NCI-H524 (cell line): ENCODE measurements at regions not wholly inside any gene's neighbourhood (a gene's known extent, or its start where the extent isn't known, plus 50 kb on each side); places are given as distances from the start of the nearest gene placed in this dataset.
A peak's percentile ranks its signal among the peaks of the same experiment; 100 is the strongest.

ENCODE experiments used
- DNase-seq, 2 experiments: peaks; one replicate each; lab custom pipeline; 2025; lab: John Stamatoyannopoulos, UW

DNA sequence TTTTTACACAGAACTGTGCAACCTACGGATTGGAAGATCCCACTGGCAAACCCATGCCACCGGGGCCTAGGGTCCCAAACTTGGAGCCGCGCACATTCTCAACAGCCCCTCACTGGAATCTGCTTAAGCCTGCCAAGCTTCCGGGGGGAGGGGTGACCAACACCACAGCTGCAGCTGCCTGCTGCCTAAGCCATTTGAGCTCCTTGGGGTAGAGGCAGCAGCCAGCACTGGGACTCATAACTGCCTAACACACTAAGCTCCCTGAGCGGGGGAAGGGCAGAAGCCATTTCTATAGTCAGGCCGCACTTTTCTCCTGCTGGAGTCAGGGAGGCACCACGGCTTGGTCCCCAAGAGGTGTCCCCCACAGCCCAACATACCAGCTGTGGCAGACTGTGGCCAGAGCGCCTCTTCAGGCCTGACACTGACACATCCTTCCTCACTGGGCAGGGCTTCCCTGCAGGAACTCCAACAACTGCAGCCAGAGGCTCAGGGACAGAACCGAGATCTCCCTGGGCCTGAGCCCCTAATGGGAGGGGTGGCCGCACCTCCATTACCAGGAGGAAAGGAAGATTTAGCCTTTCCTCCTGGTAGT is 270.3 kb upstream of the ECI2 start:
- peak; percentile 46 to 79 for DNase-seq

DNA sequence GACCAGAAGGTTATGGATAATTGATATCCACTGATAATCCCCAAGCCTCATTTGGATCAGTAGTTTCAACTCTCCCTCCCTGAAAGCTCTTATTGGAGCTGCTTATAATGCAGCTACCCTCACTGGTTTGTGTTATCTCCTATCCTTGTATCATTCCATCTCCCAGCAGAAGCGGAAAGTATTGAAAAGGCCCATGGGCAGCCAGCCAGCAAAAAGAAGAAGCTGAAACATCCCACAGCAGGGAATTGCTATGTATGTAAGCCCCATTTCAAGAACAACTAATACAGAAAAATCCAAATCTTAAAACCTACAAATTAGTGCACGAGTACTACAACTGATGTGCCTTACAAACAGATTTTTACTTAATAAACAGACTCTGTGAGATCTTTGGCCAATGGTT is 269.0 kb upstream of the ECI2 start:
- no peak for DNase-seq

DNA sequence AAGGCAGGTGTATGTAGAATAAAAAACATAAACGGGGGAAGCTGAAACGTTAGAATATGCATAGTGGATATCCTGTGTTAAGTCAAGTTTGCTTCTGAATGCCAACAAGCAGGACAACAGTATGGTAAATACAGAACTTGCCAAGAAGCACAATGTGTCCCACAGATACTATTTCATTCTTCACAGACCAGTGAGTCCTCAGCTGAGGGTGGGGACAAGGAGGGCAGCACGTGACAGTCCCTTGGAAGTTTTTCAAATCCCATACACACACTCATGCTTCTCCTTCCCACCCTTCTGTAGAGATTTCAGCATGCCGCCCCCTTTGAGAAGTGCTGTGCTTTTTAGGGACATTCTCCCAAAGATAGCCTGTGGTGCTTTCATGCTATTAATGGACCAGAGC is 268.5 kb upstream of the ECI2 start:
- no peak for DNase-seq

DNA sequence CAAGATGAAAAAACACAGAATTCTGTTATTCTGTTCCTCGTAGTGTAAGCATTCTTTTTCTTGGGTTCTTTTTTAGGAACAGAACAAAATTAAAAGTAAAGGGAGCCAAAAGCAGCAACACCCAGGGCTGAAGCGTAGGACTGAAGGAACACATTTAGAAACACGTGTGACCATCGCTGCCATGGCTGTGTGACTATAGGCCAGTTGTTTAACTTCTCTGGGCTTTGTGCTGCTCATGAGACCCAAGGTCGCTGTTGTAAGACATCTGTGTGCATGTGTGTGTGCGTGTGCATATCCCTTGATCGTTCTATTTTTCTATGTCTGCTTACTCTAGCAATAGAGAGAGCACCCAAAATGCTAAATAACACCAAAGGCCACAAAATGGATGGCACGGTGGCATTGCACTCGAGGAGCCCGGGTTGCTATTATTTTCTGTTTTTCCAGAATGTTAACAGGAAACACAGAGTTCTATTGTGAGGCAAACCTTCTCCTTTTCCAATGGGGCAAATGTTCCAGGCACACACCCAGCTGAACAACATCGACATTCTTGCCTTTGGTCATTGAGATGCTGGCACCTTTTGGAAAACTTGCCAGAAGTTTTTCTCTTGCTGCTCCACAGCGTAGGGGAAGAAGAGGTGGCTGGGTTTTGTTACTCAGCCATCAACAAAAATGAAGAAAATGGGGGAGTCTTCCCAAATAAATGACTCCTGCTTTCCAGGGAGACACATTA is 267.8 kb upstream of the ECI2 start:
- DNase-seq, result no peak

DNA sequence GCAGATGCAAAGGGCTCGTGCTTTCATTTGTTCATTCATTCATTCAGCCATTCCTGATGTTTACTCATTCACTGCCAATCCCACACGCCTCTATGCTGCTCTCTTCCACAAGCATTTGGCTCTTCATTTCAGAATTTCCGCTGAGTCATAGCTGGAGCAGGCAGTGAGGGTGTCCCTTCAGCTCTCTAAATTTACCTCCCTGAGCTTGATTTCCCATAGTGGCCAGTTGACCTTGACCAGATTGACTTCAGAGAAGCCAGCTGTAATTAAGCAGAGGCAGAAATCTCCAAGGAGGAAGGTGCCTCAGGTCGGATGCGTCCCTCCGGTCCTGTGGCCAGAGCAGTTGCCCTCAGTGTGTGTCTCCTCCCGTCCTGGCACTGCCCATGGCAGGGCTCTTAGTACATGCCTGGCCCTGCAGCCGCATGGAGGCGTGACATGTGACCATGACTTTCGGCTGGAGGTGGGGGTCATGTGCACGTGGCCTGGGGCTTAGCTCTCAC is 267.2 kb upstream of the ECI2 start:
- no peak for DNase-seq

DNA sequence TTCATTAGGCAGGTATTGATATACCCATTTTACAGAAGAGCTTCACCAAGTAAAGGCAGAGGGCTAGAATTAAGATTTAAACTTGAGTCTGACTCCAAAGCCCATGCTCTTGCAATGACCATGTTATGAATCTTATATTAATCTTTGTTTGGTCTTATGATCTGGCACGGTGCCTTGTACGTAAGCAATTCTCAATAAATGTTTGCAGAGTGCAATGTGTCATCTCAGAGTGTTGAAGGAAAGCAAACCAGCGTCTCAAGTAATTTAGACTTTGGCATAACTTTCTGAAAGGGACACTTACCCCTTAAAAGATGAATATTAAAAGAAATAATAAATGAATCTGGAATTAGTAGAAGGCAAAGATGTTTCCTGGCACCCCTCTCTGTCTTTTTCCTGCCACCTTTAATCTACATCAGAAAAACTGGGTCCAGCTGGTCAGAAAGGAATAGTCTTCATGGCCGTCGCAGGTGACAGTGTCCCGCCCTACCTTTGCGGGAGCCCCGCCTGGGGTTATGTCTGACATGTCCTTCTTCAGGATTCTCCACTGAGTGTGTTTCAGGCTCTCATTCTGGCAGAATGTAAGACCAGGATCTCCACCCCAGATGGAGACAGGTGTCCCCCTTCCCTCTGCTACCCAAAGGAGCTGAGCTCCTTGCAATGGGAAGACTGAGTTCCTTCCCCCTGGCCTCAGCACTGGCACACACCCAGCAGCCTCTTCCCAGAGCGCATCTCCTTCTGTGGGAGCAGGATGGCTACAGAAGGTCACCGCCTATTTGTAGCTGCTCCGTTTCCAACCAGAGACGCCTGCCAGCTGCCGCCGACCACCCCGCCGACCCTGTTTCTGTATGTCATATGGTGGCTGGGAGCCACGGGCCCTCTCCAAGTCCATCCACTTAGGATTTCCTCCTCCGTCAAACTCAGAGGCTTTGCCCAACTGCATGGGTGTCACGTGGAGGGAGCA is 266.3 kb upstream of the ECI2 start:
- DNase-seq, result no peak

DNA sequence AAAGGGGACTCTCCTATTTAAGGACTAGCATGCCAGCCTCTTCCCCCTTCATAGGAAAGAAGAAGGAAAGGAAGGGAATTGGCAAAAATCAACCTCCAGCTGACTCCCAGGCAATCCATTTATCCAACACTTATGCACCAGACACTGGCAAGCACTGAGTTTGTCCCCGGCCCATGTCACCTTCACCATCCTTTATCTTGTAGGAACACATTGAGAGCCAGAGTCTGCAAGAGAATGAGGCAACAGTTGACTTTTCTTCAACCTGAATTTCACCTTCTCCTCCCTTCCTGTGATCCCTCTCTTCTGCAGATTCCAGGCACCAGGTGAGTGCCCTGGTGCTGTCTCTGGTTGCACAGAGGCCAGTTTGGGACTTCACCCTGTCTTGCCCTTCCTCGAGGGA is 264.3 kb upstream of the ECI2 start:
- no peak for DNase-seq

DNA sequence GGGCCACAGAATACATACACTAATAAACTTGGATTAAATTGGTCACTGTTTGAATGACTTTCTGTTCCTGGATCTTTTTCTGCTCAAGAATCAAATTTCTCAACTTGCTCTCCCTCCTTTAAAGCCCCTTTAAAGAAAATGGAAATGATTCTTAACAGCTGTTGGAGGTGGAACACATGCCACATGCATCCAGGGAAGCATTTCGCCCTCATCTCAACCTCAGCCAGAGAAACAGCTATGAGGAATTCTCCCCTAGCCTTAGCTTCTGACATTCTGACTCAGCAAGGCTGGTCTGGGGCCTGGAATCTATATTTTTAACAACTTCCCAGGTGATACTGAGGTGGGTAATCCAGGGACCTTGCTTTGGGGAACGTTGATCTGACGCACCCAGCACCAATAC is 263.4 kb upstream of the ECI2 start:
- peak in 1 of 2 experiments; percentile 16 for DNase-seq

DNA sequence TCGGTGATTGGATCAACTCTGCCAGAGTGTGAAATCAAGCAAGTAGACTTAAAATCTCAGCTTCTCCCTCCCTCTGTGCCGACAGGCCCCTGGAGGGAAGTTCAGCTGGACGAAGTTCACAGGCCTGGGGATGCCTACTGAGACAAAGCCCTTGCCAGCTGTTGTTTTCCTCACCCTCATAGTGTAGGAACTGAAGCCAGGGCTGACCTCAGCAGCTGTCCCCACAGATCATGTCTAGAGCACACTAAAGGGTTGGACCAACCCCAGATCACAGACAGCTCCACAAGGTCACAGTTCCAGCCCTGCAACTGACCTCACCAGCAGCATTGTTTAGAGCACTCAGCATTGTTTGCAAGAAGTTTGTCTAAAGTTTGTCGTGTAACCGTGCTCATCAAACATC is 261.9 kb upstream of the ECI2 start:
- DNase-seq, result peak; percentile 33 to 66

DNA sequence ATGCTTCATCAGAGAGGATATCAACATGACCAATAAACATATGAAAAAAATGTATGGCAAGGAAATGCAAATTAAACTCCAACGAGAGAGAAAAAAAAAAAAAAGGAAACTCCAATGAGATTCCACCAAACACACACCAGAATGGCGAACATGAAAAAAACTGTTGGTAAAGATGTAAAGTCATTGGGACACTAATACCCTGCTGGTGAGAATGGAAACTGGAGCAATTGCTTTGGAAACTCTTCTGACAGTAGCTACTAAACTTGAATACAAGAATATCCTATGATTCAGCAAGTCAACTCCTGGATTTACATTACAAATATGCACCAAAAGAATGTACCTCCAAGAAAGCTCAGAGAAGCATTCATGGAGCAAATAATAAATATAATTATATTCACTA is 260.7 kb upstream of the ECI2 start:
- no peak for DNase-seq

DNA sequence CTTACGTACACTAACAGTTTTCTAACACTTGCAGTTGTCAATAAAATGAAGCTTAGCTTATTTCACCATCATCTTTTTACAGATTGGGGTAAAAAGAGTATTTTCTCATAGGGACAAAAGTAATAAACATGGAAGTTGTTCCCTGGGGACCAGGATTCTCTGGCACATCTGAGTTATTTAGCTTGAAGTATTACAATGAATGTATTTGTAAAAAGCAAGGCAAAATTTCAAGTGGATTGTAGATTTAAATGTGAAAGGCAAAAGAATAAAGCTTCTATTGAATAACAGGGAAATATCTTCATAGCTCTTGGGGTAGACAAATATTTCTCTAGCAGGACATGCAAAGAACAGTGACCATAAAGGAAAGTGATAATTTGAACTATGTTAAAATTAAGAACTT is 260.0 kb upstream of the ECI2 start:
- DNase-seq, result no peak

DNA sequence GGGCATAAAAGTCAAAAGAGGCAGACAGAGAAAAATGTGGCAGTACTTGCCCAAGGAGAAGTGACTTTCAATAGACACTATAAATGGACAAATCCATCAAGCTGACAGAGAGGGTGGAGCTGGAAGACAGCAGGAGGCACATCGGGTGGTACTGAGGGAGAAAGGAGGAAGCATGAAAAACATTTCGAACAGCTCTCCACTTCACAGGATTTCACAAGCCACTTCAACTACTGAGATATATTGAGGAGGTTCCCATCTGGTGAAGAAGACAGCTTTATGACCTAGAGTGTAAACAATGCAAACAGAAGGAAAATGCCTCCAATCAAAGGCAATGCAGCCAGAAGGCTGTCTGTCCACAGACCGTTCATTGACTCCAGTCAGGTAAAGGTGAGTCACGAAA is 259.4 kb upstream of the ECI2 start:
- peak; percentile 62 to 94 for DNase-seq

DNA sequence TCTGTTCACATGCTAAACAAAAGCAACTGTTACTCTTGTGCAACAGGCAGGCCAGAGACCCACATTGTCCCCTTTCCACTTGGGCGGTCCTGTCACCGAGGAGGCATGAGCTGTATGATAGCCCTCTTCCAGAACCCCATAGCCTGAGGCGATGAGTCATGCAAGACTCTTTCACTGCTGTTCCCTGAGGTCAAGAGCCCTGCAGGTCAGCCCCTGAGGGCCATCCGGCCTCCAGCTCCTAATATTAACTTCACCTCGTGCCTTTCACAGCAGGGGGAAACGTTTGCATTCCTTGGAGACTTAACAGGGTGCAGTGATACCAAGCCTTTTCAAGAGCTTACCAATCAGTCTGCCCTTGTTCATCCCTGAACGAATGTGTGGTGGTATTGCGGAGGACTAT is 253.3 kb upstream of the ECI2 start:
- no peak for DNase-seq

DNA sequence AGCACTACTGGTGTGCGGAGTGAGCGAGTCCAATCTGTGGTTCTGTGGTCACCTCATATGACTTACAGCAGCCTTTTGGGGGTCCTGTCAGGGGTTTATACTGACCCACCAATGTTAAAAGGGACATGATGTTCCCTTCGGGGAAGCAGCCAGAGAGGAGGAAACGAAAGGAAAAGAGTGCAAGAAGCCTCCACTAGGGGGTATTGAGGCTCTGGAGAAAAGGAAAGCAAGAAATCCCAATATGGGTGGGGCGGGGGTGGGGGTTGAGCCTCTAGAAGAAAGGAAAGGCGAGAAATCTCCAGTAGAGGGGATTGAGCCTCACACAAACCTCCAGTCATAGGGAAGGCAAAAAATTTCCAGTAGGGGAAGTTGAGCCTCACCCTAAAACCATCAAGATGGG is 249.3 kb upstream of the ECI2 start:
- no peak for DNase-seq

DNA sequence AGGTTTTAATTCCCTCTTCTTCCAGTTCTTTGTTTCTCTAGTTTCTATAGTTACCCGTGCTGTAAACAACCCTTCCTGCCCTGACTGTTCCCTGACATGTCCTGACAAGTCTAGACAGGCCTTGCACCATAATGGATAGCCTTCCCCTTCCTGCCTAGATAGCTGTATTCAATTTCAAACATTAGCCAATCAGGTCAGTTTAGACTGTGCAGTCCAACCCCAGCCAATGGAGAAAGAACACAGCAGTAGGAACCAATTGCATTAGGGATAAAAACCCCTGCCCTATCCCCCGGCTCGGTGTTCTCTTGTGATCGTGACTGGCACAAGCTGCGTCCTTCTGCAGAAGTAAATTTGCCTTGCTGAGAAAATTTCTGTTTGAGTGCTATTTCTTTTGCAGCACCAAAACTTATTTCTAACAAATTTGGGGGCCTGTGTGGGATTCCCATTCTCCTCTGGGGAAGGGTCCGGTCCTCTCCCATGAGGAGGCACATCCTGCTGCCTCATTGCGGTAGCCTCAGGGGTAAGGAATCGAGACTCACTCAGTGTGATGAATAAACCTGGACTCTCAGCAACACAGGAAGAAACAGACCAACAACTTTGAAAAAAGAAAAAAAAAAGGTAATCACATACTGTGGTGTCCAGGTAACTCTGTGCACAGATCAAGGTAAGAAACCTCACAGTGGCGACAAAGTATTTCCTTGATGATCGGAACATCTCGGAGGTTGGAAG is 248.7 kb upstream of the ECI2 start:
- no peak for DNase-seq

DNA sequence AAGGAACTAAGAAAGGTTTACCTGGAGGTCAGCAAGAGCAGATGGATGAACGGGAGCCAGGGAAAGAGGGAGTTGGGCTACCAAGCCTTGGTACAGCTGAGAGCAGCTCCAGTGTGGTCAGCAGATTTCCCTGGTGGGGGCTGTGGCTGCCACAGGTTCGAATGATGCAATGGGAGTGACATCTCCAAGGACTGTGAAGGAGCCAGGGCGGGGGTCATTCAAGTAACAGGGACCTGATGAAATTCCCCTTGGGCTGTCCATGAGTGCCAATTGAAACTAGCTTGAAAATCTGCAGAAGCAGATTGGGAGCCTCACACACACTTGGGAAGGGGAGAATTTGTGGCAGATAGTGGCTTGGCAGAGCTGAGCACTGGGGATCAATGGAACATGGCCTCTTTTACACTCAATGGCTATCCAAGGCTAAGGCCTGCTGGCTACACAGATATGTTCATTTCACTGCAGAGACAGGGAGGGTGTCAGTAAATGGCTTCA is 247.0 kb upstream of the ECI2 start:
- DNase-seq, result no peak

DNA sequence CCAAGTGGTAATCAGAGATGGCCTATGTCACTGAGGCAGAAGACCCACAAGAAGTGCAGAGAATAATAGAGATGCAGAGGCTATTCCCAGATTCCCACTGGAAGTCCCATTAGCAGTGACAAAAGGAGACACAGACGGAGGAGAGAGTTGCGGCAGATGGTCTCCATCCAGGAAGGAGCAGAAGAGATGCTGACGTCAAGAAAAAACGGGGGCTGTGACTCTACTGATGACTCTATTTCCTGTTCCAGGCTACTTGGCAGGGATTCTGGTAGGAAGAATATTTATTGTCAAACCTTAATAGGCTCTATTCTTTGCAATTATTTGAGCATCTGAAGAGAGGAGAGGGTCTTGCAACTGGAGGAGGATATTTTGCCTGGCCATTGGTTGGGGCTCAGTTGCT is 246.0 kb upstream of the ECI2 start:
- no peak for DNase-seq

DNA sequence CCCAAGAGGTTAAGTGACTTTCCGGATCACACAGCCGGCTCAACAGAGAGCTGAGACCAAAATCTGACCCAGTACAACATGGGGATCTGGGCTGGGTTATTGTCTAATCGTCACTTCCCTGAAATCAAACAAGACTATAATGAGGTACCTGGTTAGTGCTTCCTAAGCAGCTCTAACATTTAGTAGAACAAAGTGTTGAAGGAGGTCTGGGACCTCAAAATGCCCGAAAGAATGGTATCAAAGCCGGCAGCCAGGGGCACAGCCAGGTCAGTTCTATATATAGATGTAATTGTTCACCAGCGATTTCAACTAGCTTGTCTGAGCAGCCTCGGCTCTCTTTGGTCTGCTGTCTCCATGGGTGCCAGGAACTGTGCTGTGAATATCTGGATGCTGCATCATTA is 245.5 kb upstream of the ECI2 start:
- no peak for DNase-seq

DNA sequence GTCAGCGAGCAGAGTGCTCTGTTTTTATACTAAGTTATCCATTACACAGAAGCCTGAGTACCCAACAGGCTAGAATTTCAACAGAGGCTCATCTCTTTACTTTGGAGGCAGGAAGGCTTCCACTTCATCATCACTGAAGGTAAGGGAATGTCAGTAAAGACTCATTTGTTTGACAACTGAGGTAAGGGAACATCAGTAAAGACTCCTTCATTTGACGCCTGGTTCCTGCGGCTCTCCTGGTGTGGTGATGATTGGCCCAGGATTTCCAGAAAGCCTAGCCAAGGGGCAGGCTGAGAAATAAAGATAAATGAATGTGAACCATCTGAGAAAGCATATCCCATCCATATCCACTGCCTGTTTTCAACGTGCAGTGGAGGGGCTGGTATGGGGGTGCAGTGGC is 244.6 kb upstream of the ECI2 start:
- no peak for DNase-seq

DNA sequence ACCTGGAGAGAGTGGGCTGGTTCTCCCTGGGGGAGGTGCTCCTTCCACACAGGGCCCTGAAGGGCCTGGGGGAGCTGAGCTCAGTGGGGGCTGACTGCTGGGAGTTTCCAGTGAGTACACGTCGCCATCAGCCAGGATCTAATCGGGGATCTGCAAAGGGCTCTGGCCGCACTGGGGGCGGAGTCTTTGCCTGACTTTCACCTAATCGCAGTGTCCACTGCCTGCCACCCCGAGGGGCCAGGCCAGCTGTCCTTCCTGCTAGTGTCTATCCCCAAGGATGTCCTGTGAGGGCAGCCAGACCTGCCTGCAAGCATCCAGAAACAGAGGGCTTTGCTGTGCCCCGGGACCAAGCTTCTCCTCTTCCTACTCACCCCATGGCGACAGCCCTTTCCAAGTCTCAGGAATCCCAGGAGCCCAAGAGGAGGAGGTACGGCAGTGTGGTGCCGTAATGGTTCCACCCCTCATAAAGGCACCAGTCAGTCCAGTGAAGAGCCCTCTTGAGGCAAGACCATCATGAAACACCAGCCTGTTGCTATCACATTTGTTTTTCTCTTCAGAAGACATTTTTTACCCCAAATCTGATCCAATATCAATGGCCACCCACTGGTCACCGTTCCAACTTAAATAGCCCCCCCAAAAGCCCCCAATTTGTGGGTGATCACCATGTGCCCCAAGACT is 243.1 kb upstream of the ECI2 start:
- DNase-seq, result no peak

DNA sequence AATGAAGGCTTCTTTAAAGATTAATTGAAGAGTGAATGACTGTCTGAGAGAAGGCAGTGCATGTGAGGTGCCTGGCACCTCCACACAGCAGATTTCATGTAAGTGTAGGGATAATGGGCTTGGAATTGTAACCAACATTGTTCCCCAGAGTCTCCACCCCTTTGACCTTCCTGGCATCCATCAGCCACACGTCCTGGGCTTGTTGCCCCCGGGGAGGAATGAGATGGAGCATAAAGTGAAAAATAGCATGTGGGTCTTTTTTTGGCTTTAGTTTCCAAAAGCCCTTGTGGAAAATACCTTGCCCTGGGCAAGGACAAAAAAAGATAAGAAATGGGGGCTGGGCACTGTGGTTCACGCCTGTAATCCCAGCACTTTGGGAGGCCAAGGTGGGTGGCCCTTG is 242.2 kb upstream of the ECI2 start:
- DNase-seq, result no peak
